GM12872 (cell line): ENCODE measurements at regions not wholly inside any gene's neighbourhood (a gene's known extent, or its start where the extent isn't known, plus 50 kb on each side); places are given as distances from the start of the nearest gene placed in this dataset.

Source experiments
- CTCF ChIP-seq: IDR thresholded peaks from 3 replicates; pipeline ENCODE4 v1.5.1; 2011; ENCODE audit warnings: low read depth, mild to moderate bottlenecking, low read length, moderate library complexity; ENCODE audit not compliant: insufficient read depth

- no peak for TF ChIP-seq CTCF
Observed at GRCh38 chr1:165011991-165012531, 344.5 kb downstream of the LMX1A start.

GRCh38 chr1:165011186-165011585 is 345.3 kb downstream of the LMX1A start:
- no peak for TF ChIP-seq CTCF

- no peak for TF ChIP-seq CTCF
Observed at GRCh38 chr1:165010418-165011070, 346.0 kb downstream of the LMX1A start.

- TF ChIP-seq CTCF: no peak
Observed at GRCh38 chr1:165006831-165007230, 349.7 kb downstream of the LMX1A start.

GRCh38 chr1:164999146-164999545 is 357.4 kb downstream of the LMX1A start:
- TF ChIP-seq CTCF: no peak

- no peak for TF ChIP-seq CTCF
Observed at GRCh38 chr1:164991763-164992314, 364.7 kb downstream of the LMX1A start.

GRCh38 chr1:164983023-164983650 is 373.4 kb downstream of the LMX1A start:
- no peak for TF ChIP-seq CTCF
